Left ventricle myocardium superior (tissue), 1 donor: ENCODE measurements at regions not wholly inside any gene's neighbourhood (a gene's known extent, or its start where the extent isn't known, plus 50 kb on each side); places are given as distances from the start of the nearest gene placed in this dataset.
"Not testable (repeated sequence)": the region's sequence is repeated elsewhere in the genome, so short reads cannot be mapped to it uniquely, and the experiment has no call there.

Experiments used
- ATAC-seq: fragments of 200-7000 bp; cut with Tn5 transposase; one replicate; pipeline ENCODE4 v1.9.1; 2020; ENCODE audit warnings: mild to moderate bottlenecking, moderate library complexity
- DNase-seq: peaks from one replicate; pipeline ENCODE4 v3.0.0-alpha.2; 2020
- intact Hi-C: fragments of 100-400 bp; cut with micrococcal nuclease; formaldehyde crosslinking; loops from one replicate; pipeline ENCODE4 v1.11.0; 2022
- donor health status: DM: no; HTN: yes; CAD: no; lungs with severe emphysema.

- ATAC-seq = no peak
- intact Hi-C loops = no loop called here
- no peak for DNase-seq
Measured at GRCh38 chr5:124980163-124980941, 233.9 kb upstream of the ZNF608 start.

DNA sequence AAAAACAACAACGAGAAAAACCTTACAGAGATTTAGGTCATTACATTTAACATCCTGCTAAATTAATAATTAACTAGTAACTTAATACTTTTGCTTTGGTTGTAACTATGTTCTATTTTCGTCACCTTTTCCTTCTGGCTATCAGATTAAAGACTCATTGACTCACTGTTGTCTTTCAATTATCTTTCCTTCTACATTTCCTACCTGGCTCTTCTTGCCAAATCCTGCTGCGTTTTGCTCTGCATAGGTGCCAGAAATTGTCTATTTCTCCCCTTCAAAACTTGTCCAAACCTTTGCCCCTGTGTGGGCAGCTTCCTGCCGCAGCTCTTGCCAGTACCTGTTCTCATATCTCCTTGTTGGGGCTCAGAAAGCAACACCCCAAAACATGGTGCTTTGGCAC, 235.5 kb upstream of the ZNF608 start:
- intact Hi-C loops = no loop called here
- DNase-seq (no peak), ATAC-seq (no peak)

DNA sequence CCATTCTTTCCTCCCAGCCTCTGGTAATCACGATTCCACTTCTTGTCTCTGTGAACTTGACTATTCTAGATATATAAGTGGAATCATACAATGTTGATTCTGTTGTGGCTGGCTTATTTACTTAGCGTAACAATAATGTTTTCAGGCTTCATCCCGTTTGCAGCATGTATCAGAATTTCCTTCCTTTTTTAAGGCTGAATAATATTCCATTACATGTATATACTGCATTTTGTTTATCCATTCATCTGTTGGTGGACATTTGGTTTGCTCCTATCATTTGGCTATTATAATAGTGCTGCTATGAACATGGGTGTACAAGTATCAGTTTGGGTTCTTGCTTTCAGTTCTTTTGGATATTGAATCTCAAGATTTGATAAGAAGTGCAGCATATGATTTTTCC, 239.7 kb upstream of the ZNF608 start:
- no peak for ATAC-seq
- DNase-seq = no peak
- intact Hi-C loops = no loop called here

DNA sequence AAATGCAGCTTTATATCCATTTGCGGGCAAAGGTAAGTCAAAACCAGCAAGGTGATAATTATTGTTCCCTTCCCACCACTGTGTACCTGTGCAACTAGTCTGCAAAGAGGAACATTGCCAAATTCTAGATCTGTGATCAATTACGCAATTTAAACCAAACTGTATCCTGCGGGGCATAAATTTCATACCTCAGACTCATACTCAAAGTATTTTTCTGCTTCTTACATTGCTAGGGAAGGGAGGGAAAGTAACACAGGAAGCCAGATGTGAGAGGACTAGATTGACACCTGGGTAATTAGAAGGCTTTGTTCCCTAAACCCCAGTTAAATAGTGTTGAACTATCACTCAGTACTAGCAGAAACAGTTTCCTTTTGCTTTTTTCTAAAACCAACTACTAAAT, 240.2 kb upstream of the ZNF608 start:
- intact Hi-C loops = no loop called here
- ATAC-seq = no peak
- DNase-seq = no peak

DNA sequence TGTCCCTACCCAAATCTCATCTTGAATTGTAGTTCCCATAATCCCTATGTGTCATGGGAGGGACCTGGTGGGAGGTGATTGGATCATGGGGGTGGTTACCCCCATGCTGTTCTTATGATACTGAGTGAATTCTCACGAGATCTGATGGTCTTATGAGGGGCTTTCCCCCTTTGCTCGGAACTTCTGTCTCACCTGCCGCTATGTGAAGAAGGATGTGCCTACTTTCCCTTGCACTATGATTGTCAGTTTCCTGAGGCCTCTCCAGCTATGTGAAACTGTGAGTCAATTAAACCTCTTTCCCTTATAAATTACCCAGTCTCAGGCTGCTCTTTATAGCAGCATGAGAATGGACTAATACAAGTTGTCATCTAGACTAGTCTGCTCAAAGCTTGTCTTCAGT, 241.3 kb upstream of the ZNF608 start:
- DNase-seq, ATAC-seq, intact Hi-C loops: not testable (repeated sequence)

DNA sequence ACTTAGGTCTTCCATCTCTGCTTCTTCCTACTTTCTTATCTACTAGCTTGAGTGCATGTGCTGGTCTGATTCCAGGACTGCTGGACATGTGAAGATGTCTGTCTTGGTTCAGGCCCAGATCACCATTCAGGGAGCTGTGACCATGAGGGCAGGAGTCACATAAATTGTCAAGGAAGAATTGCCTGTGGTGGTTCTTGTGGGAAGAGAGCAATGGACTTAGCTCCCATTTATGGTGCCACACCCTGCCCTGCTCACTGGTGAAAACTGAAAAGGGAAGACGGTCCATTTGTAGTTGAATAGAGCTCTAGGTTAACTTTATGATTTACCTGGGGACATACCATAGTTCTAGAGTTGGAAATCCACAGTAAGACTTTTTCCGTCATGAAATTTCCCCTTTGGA, 244.3 kb upstream of the ZNF608 start:
- ATAC-seq = no peak
- no peak for DNase-seq
- intact Hi-C loops = no loop called here

DNA sequence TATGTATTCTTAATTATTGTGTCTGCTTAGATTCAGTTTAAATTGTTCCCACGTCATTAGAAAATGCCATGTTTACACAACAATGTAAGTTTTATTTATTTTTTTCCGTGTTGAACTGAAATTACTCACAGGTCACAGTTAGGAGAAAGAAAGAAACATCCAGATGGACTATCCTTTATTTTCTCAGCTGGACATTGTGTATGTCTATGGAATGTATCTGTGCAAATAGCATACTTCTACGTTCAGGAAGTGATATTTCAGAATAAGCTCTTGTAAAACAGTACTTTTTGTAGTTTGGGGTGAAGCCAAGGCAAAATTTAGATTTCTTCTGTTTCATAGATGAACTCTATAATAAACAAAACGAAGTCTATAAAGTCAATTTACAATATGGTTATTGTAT, 249.0 kb upstream of the ZNF608 start:
- DNase-seq (no peak), ATAC-seq (no peak)
- intact Hi-C loops = no loop called here

DNA sequence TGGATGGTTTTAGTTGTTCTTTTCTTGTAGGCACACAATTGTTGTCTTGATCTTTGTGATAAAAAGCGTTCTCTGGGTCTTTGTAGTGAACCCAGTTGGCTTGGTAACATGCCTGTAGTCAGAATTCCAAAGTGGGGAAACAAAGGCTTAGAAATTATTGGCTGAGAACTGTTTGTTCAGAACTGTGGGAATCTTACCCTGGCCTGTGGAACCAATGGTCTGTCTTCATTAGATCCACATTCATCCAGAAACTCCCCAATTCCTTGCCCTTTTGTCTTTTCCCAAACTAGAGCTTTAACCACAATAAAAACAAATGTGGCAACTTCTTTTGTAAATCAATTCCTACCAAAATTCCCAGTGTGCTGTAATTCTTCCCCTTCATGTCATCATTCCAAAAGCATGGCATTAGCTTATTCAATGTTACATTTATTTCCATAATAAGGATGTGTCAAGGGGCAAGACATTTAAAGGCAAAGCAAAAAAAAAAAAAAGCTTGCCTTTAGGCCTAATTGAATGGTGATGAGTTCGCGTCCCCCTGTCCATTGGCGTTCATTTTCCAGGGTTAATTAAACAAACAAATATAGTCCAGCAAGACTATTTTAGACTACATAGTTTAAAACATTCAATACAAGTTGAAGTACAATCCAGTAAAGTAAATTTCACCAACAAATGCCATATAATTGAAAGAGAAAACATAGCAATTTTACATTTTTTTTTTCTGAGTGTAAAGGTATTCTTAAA, 249.8 kb upstream of the ZNF608 start:
- intact Hi-C loops = no loop called here
- DNase-seq (no peak), ATAC-seq (no peak)

GRCh38 chr5:124996764-124997077, 250.3 kb upstream of the ZNF608 start:
- intact Hi-C loops = no loop called here
- no peak for DNase-seq
- ATAC-seq = no peak

DNA sequence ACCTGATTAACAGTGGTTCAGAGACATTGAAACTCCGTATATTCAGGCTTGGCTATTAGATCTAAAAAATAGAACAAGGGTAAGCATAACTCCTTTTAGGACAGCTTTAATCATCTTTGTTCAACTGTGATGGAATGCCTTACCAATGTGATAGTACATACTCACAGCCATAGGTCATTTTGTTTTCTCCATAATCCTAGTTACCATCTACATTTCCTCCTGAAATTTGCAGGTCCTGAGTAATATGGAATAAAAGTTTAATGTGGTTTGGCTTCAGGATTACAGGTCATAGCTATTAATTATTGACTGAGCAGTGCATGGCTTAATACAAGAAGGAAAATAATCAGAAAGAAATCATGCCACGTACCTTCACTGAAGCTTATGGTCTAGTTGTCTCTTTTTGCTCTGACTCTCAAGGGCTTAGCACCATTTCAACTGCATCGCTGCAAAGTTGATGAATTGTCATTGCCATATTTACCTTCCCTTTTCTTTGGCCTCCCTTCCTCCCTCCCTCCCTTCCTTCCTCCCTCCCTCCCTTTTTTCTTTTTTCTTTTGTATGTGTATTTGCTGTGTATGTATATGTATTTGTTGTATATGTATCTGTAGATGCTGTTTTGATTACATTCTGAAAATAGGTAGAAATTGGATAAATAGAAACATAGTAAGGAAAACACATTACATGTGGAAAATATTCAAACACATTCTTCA, 250.9 kb upstream of the ZNF608 start:
- DNase-seq (no peak), ATAC-seq (no peak)
- intact Hi-C loops = no loop called here

DNA sequence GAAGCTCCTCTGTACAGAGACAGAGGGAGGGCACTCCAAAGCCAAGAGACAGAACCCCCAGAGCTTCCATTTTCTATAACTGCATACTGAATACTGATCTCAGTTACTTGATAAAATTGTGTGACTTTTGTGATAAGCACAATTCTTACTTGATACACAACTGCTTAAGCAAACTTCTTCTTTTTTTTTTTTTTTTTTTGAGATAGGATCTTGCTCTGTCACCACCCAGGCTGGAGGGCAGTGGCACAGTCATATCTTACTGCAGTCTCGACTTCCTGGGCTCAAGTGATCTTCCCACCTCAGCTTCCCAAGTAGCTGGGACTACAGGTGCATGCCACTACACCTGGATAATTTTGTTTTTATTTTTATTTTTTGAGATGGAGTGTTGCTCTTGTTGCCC, 252.1 kb upstream of the ZNF608 start:
- no peak for ATAC-seq

GRCh38 chr5:125002727-125003598, 256.5 kb upstream of the ZNF608 start:
- intact Hi-C loops = no loop called here
- ATAC-seq = no peak
- DNase-seq = no peak

More for the DNA sequence above, 252.1 kb upstream of the ZNF608 start:
- intact Hi-C loops = no loop called here
- no peak for DNase-seq

- intact Hi-C loops = no loop called here
- ATAC-seq (no peak), DNase-seq (no peak)
Measured at GRCh38 chr5:125004009-125004408, 257.6 kb upstream of the ZNF608 start.

- ATAC-seq (no peak), DNase-seq (no peak)
- intact Hi-C loops = no loop called here
Measured at GRCh38 chr5:125005266-125005665, 258.8 kb upstream of the ZNF608 start.

GRCh38 chr5:125006011-125006685, 259.7 kb upstream of the ZNF608 start:
- DNase-seq (no peak), ATAC-seq (no peak)
- intact Hi-C loops = no loop called here

- intact Hi-C loops = no loop called here
- no peak for DNase-seq
- ATAC-seq = no peak
Measured at GRCh38 chr5:125010356-125010755, 263.9 kb upstream of the ZNF608 start.

GRCh38 chr5:125011014-125011413, 264.6 kb upstream of the ZNF608 start:
- intact Hi-C loops = no loop called here
- ATAC-seq (no peak), DNase-seq (no peak)

- no peak for DNase-seq
- no peak for ATAC-seq
- intact Hi-C loops = no loop called here
Measured at GRCh38 chr5:125011419-125011818, 265.0 kb upstream of the ZNF608 start.

GRCh38 chr5:125011947-125012346, 265.5 kb upstream of the ZNF608 start:
- no peak for DNase-seq
- ATAC-seq = peak; percentile 15
- intact Hi-C loops = no loop called here
